ENCODE measurements at regions not wholly inside any gene's neighbourhood (a gene's known extent, or its start where the extent isn't known, plus 50 kb on each side); places are given as distances from the start of the nearest gene placed in this dataset.

DNA sequence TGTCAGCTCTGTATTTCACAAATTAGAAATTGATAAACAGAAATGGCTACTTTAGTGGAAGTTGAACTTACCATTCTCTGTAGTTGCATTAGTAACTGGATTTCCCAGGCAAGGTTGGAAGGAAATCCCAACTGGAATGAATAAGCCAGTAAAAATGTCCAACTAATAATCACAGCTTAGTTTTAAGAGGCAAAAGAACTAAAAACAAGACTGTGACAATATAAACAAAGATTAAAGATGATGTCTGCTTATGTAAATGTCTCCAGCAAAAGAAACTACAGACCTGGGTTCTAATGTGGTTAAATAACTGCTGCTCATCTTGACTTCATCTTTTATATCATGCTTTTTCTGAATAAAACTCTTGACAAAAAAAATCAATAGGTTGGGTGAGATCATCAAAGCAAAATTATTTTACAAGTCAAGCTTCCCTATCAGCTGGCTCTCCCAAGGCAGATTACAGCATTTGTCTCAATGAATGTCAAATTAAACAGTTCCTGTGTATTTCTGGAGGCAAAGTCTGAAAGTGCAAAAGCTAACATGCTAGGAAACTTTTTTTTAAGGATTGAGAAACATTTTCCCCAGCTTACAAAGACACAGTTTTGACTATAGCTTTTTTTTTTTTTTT is 62.3 kb upstream of the HMHB1 start:
- TF ChIP-seq ZNF274 (IDR thresholded peaks at IDR 0.05; ENCODE audit: borderline replicate concordance, low read depth, low read length) (no peak), ESRRB (CRISPR knock-in tag; IDR thresholded peaks at IDR 0.05; ENCODE audit: borderline replicate concordance) (no peak), GABPA (tag; conservative IDR thresholded peaks at IDR 0.05; ENCODE audit: low read depth) (no peak), ZNF253 (CRISPR knock-in tag; conservative IDR thresholded peaks at IDR 0.05) (no peak), ZFP36 (IDR thresholded peaks at IDR 0.05; ENCODE audit: low read depth, low read length, partially characterized antibody) (no peak), ESRRA (IDR thresholded peaks at IDR 0.05; ENCODE audit: borderline replicate concordance, low read depth) (no peak), PKNOX1 (IDR thresholded peaks at IDR 0.05) (no peak), E4F1 (CRISPR knock-in tag; IDR thresholded peaks at IDR 0.05; ENCODE audit: borderline replicate concordance) (no peak), COPS2 (conservative IDR thresholded peaks at IDR 0.05) (no peak), ARHGAP35 (IDR thresholded peaks at IDR 0.05; ENCODE audit: partially characterized antibody) (no peak), FOXJ3 (CRISPR knock-in tag; IDR thresholded peaks at IDR 0.05) (no peak)
- TF ChIP-seq, protein P1, sequence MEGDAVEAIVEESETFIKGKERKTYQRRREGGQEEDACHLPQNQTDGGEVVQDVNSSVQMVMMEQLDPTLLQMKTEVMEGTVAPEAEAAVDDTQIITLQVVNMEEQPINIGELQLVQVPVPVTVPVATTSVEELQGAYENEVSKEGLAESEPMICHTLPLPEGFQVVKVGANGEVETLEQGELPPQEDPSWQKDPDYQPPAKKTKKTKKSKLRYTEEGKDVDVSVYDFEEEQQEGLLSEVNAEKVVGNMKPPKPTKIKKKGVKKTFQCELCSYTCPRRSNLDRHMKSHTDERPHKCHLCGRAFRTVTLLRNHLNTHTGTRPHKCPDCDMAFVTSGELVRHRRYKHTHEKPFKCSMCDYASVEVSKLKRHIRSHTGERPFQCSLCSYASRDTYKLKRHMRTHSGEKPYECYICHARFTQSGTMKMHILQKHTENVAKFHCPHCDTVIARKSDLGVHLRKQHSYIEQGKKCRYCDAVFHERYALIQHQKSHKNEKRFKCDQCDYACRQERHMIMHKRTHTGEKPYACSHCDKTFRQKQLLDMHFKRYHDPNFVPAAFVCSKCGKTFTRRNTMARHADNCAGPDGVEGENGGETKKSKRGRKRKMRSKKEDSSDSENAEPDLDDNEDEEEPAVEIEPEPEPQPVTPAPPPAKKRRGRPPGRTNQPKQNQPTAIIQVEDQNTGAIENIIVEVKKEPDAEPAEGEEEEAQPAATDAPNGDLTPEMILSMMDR (IDR thresholded peaks at IDR 0.05 in 2 of 3, conservative IDR thresholded peaks at IDR 0.05 in 1 of 3; ENCODE audit: insufficient read depth in 2 of 3, low read depth in 1 of 3, low read length in 3 of 3): no peak

Measured in K562 (cell line).